Neuron (in vitro differentiated cells): ENCODE measurements at regions not wholly inside any gene's neighbourhood (a gene's known extent, or its start where the extent isn't known, plus 50 kb on each side); places are given as distances from the start of the nearest gene placed in this dataset.

ENCODE experiments used
- H2AFZ ChIP-seq: one replicate; pipeline ENCODE4 v1.6.1; 2013; ENCODE audit warnings: low read depth, mild to moderate bottlenecking, inconsistent platforms, low read length, moderate library complexity
- H3K27me3 ChIP-seq: one replicate; pipeline ENCODE4 v1.6.1; 2013; ENCODE audit warnings: low read length; ENCODE audit not compliant: insufficient read depth
- H3K36me3 ChIP-seq: one replicate; pipeline ENCODE4 v1.6.1; 2013; ENCODE audit warnings: low read length; ENCODE audit not compliant: insufficient read depth
- H3K4me1 ChIP-seq: one replicate; pipeline ENCODE4 v1.6.1; 2013; ENCODE audit warnings: low read length; ENCODE audit not compliant: insufficient read depth
- H3K4me3 ChIP-seq: 2 replicates; pipeline ENCODE4 v1.5.1; 2013; ENCODE audit warnings: mild to moderate bottlenecking, low read length, moderate library complexity
- H3K9me3 ChIP-seq: one replicate; pipeline ENCODE4 v1.6.1; 2013; ENCODE audit warnings: low read length

DNA sequence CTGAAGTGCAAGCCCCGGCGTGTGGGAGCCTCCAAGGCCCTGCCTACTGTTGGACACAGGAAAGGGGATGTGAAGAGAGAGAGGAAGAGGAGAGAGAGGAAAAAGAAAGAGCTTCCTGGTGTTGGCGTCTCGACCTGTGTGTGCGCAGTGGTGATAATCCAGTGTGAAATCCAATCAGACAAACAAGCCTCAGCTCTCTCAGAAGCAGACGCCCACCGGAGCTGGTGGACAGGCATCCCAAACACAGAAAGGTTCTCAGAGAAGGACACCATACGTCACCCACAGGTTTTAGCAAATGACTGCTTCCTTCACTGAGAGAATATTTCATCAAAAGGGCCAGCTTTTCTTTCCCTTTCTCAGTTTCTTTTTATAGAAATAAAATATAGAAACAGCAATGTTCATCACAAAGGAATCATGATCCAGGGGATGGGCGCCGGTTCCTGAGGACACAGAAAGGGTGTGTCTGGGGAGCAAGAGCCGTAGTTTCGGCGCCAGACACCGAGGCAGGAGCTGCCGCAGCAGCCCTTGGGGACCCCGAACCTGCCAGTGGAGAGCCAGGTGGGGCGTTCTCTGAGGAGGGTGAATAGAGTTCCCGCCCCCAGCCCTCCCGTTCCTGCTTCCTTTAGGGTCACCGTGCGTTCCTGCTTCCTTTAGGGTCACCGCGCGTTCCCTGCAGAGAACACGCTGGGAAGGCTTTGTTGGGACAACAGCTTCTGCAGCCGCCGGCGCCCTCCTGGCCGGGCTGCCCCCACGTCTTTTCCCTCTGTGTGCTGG, 145.8 kb upstream of the SOX1 start:
- H3K27me3 ChIP-seq, result no peaks in the 10 kb centered on the region
- no peaks in the 10 kb centered on the region for H3K9me3 ChIP-seq
- no peak overlapping the region for H3K4me3 ChIP-seq
- peaks cover 8% of the 10 kb centered on the region for H3K4me1 ChIP-seq
- H2AFZ ChIP-seq, result no peak overlapping the region
- H3K36me3 ChIP-seq, result no peaks in the 10 kb centered on the region

DNA sequence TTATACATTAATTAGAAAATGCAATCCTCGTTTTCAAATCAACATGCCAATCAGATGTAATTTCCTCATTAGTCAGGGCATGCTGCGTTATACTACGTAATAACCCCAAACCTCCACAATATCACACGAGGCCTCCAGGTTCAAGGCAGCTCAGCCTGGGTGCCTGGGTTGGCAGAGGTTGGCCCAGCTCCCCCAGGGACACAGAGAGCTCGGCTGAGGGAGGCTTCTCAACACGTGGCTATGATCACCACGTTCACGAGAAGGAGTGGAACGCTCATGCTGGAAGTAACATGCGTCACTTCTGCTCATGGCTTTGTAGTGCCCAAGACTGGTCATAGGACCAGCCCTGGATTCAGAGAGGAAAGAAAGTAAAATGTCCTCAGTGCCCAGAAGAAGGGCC, 144.9 kb upstream of the SOX1 start:
- no peaks in the 10 kb centered on the region for H3K9me3 ChIP-seq
- peaks cover 8% of the 10 kb centered on the region for H3K4me1 ChIP-seq
- no peaks in the 10 kb centered on the region for H3K36me3 ChIP-seq
- no peak overlapping the region for H2AFZ ChIP-seq
- no peaks in the 10 kb centered on the region for H3K27me3 ChIP-seq
- H3K4me3 ChIP-seq, result no peak overlapping the region

DNA sequence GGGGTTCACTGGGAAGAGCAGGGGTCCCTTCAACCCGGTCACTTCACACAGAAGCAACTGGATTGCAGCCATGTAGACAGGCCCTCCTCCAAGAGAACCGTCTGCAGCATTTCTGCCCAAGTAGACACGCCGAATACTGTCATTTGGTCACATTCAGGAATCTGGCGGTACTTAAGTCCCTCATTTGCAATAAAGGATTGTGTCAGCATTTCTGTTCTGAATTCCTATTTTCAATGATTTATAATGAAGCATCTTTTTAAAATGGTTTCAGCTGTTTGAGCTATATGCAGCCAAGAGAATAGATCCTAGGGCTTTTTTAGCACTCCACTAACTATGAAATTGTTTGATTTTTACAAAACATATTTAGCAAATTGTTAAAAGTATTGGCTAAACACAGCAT, 143.5 kb upstream of the SOX1 start:
- H3K27me3 ChIP-seq, result no peaks in the 10 kb centered on the region
- H3K4me1 ChIP-seq, result peaks cover 8% of the 10 kb centered on the region
- no peaks in the 10 kb centered on the region for H3K9me3 ChIP-seq
- H3K4me3 ChIP-seq, result no peak overlapping the region
- no peak overlapping the region for H2AFZ ChIP-seq
- no peaks in the 10 kb centered on the region for H3K36me3 ChIP-seq

- peaks cover 8% of the 10 kb centered on the region for H3K4me1 ChIP-seq
- H3K27me3 ChIP-seq, result no peaks in the 10 kb centered on the region
- no peaks in the 10 kb centered on the region for H3K9me3 ChIP-seq
- H3K4me3 ChIP-seq, result no peak overlapping the region
- no peak overlapping the region for H2AFZ ChIP-seq
- H3K36me3 ChIP-seq, result no peaks in the 10 kb centered on the region
Observed at GRCh38 chr13:111923991-111924677, 142.8 kb upstream of the SOX1 start.

DNA sequence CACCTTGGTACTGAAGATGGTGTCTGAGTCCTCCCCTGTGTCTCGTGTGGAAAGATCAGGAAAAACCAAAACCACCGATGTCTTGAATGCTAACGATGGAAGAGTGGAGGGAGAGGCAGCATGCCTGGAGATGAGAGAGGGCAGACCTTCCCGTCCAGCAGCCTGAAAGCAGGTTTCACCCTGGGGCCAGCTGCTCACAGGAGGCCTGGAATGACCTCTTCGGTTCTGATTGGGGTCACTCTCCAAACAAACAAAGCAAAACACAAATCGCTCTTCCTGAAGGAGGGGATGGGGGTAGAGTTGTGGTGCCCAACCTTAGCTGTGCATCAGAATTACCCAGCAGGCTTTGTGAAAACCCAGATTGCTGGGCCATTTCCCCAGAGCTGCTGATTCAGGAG, 142.3 kb upstream of the SOX1 start:
- Histone ChIP-seq H2AFZ (no peak overlapping the region), H3K27me3 (peaks cover 2% of the 10 kb centered on the region), H3K36me3 (no peaks in the 10 kb centered on the region), H3K9me3 (no peaks in the 10 kb centered on the region), H3K4me3 (no peak overlapping the region), H3K4me1 (peaks cover 8% of the 10 kb centered on the region)

DNA sequence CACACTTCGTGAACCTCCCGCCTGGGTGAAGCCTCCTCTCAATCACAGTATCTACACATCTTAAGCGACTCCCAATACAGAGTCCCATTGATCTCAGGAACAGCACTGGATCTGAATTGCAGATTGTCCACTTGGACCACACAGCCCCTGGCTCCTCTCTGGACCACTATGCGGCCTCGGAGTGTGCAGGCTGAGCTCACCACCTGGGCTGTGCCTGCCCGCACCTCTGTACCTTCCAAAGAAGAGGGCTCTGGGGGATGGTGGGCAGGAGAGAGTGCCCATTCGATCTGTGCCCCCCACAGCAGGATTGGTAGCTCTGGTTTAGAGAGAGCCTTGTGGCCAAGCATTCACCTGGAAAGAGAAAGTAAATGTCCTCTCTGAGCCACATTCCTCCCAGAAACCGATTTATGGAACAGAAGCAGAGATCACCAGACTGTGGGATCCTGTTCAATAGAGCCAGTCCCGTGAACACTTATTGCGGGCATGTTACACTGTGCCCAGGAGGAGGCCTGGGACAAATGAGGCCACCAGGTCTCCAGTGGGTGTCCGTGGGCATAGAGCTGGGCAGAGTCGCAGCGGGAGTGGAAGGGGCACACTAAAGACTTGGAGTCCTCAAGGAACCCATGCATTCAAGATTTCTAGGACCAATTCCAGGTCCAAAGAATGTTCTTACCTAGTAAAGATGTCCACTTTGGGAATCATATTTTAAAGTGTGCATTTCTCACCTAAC, 141.6 kb upstream of the SOX1 start:
- peaks cover 2% of the 10 kb centered on the region for H3K27me3 ChIP-seq

GRCh38 chr13:111926501-111927180, 140.3 kb upstream of the SOX1 start:
- no peaks in the 10 kb centered on the region for H3K36me3 ChIP-seq
- H3K4me1 ChIP-seq, result peaks cover 8% of the 10 kb centered on the region
- no peak overlapping the region for H2AFZ ChIP-seq
- peaks cover 2% of the 10 kb centered on the region for H3K27me3 ChIP-seq
- no peaks in the 10 kb centered on the region for H3K9me3 ChIP-seq
- H3K4me3 ChIP-seq, result no peak overlapping the region

More for the DNA sequence above, 141.6 kb upstream of the SOX1 start:
- H3K36me3 ChIP-seq, result no peaks in the 10 kb centered on the region
- H3K4me3 ChIP-seq, result no peak overlapping the region
- H3K4me1 ChIP-seq, result peaks cover 8% of the 10 kb centered on the region
- no peak overlapping the region for H2AFZ ChIP-seq
- no peaks in the 10 kb centered on the region for H3K9me3 ChIP-seq

DNA sequence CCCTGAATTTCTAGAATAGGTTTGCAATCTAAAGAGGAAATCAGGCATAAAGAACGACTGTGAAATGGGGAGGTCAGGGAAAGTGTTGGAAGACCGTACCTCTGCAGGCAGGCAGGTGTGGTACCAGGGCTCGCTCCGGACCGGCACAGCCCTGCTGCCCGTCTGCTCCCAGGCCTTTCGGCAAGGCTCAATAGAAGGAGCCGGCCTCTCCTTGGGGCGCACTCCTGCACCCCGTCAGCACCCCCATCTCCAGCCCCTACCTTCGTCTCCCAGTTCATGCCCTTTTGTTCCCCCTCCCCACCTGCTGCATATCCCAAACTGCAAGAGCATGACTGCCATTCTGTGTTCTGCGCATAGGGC, 139.8 kb upstream of the SOX1 start:
- Histone ChIP-seq H3K4me1 (peaks cover 8% of the 10 kb centered on the region), H3K36me3 (no peaks in the 10 kb centered on the region), H2AFZ (no peak overlapping the region), H3K9me3 (no peaks in the 10 kb centered on the region), H3K4me3 (no peak overlapping the region), H3K27me3 (peaks cover 2% of the 10 kb centered on the region)

DNA sequence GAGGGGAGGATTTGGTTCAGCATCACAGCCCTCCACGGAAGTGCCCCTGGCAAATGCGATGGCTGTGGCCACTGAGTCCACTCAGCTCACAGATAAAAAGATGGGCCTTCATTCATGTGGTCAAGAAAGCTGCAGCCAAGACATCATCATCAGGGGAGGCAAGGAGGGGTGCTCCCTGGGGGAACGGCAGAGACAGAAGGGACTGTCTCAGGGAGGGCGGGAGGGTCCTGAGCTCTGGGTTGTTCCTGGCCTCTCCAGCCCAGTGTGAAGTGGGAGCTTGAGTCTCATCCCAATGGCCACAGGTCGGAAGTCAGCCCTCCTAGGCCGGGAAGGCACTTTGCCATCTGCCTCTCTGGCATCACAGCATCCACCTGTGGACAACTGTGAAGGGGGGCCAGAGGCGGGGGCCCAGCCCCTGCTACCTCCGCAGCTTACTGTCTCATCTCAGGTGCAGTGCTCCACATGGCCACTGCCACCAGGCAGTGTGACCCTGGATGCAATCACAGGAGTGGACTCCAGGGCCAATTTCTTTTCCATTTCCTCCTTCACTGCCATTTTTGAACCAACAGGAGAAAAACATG, 137.8 kb upstream of the SOX1 start:
- Histone ChIP-seq H3K9me3 (peaks cover 2% of the 10 kb centered on the region), H2AFZ (no peak overlapping the region), H3K4me1 (peaks cover 6% of the 10 kb centered on the region), H3K36me3 (no peaks in the 10 kb centered on the region), H3K27me3 (peaks cover 2% of the 10 kb centered on the region), H3K4me3 (no peak overlapping the region)

GRCh38 chr13:111936267-111936925, 130.6 kb upstream of the SOX1 start:
- no peaks in the 10 kb centered on the region for H3K36me3 ChIP-seq
- H3K27me3 ChIP-seq, result no peaks in the 10 kb centered on the region
- no peak overlapping the region for H3K4me3 ChIP-seq
- no peak overlapping the region for H2AFZ ChIP-seq
- H3K4me1 ChIP-seq, result no peaks in the 10 kb centered on the region
- H3K9me3 ChIP-seq, result peaks cover 2% of the 10 kb centered on the region

DNA sequence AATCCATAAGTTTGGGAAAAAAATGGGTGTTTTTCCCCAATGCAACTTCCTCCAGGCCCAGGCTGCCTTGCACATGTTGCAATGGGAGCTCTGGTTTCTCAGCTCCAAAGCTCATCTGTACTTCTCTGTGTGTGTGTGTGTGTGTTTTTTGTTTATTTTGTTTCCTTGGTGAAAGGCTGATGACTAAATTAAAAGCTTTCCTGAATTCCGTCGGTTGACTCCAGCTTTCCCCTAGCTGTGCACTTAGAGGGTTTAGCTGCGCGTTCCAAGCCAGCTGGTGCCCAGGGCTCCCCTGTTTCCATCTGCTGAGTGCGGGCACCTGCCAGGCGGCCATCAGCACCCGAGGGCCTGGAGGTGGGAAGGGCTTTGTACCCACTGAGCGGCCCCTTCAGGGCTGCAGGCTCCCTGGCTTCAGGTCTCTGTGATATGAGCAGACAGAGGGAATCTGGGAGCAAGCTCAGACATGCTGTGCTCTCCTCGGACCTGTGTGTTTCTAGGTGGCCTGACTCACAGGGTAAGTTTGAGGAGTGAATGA, 129.1 kb upstream of the SOX1 start:
- no peak overlapping the region for H3K4me3 ChIP-seq
- peaks cover 2% of the 10 kb centered on the region for H3K9me3 ChIP-seq
- no peaks in the 10 kb centered on the region for H3K27me3 ChIP-seq
- H3K4me1 ChIP-seq, result no peaks in the 10 kb centered on the region
- no peaks in the 10 kb centered on the region for H3K36me3 ChIP-seq
- no peak overlapping the region for H2AFZ ChIP-seq
